Lower leg skin (tissue), 4 donors: ENCODE measurements at regions not wholly inside any gene's neighbourhood (a gene's known extent, or its start where the extent isn't known, plus 50 kb on each side); places are given as distances from the start of the nearest gene placed in this dataset.
A peak's percentile ranks its signal among the peaks of the same experiment; 100 is the strongest.

Source experiments
- DNase-seq, 2 donors: peaks; one replicate each; pipeline ENCODE4 v3.0.0-alpha.2; 2019; ENCODE audit warnings: low spot score in 2 of 2
- H3K4me3 ChIP-seq: fragments of 200-600 bp; sonication (generic); 2 replicates; pipeline ENCODE4 v1.5.1; 2017; ENCODE audit warnings: mild to moderate bottlenecking, low read depth; ENCODE audit not compliant: poor library complexity, severe bottlenecking
- POLR2A ChIP-seq, 2 donors: fragments of 450-650 bp; IDR thresholded peaks; one replicate each; pipeline ENCODE4 v1.6.1; 2016 to 2017; ENCODE audit warnings: antibody characterized with exemption in 2 of 2, mild to moderate bottlenecking in 1 of 2, moderate library complexity in 1 of 2
- WGBS, 2 donors: methylation state at CpG; one replicate each; pipeline ENCODE4 v1.1.5; 2018; 5-methylcytosine and 5-hydroxymethylcytosine counted together
- intact Hi-C: fragments of 100-400 bp; cut with DNase I; formaldehyde crosslinking; loops from one replicate; pipeline ENCODE4 v1.15.0; 2023; ENCODE audit warnings: low total_unique reads
- TF ChIP-seq, protein P1 (sequence below), 3 donors: fragments of 450-650 bp; IDR thresholded peaks; one replicate each; pipeline ENCODE4 v1.5.1; 2016; ENCODE audit warnings: antibody characterized with exemption in 3 of 3, mild to moderate bottlenecking in 3 of 3, moderate library complexity in 2 of 3

DNA sequence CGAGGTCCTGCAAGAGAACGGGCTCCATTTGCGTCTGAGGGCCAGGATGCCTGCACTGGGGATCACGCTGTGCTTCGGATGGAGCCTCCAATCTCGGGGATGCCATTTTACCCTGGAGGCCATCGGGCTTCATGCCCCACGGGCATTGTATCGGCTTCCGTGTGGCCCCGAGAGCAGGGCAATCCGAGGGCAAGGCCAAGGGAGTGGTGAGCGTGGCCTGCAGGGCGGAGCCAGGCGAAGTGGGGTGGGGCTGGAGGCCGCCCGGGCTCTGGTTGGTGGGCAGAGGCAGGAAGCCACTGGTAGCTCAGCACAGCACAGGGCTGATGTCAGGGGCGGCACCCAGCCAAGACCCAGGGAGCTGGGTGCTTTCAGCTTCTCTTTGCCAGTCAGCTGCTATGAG is 57.5 kb upstream of the BHLHE23 start:
- DNase-seq, result peak in 1 of 2 donors; percentile 49
- H3K4me3 ChIP-seq, result no peak overlapping the region
- WGBS, 2 donors, result 82 to 85% methylated on average over 12 to 17 of the region's 18 CpGs
- intact Hi-C loops, result no loop called here
- TF ChIP-seq, protein P1, sequence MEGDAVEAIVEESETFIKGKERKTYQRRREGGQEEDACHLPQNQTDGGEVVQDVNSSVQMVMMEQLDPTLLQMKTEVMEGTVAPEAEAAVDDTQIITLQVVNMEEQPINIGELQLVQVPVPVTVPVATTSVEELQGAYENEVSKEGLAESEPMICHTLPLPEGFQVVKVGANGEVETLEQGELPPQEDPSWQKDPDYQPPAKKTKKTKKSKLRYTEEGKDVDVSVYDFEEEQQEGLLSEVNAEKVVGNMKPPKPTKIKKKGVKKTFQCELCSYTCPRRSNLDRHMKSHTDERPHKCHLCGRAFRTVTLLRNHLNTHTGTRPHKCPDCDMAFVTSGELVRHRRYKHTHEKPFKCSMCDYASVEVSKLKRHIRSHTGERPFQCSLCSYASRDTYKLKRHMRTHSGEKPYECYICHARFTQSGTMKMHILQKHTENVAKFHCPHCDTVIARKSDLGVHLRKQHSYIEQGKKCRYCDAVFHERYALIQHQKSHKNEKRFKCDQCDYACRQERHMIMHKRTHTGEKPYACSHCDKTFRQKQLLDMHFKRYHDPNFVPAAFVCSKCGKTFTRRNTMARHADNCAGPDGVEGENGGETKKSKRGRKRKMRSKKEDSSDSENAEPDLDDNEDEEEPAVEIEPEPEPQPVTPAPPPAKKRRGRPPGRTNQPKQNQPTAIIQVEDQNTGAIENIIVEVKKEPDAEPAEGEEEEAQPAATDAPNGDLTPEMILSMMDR (IDR thresholded peaks at IDR 0.05), result no peak
- TF ChIP-seq POLR2A (IDR thresholded peaks at IDR 0.05), result no peak

DNA sequence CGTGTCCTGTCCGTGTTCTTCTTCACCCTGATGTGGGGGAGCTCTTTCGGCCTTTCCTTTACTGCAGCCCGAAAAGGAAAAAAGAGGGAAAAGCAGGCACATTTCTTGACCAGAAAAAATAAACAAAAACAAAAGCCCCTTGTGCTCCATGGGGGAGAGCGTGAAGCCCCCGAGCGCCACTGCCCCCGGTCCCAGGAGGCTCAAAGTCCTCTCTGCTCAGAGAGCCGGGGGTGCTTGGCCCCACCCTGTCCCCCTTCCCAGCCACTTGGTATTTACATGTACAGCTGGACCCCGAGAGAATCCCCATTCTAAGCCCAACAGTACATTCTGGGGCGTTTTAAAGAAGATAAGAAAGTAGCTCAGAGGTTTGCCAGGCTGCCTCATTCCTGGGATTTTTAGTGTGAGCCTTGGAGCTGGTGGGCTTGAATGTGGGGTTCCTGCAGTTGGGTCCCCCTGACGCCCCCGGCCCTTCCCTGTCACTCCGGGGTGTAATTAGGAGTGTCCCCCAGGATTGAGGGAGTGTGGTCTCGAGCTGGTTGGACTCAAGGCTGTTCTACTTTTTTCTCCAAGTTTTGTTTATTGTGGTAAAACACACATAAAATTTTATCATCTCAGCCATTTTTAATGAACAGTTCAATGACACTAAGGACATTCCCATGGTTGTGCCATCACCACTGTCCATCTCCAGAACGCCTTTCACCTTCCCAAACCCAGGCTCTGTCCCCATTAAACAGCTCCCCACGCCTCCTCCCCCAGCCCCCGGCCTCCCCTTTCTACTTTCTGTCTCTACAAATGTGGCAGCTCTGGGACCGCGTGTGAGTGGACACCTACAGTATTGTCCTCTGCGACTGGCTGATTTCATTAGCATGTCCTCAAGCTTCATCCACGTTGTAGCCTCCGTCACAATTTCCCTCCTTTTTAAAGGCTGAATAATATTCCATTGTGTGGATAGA is 55.7 kb upstream of the BHLHE23 start:
- TF ChIP-seq, protein P1 (IDR thresholded peaks at IDR 0.05), result no peak
- TF ChIP-seq POLR2A (IDR thresholded peaks at IDR 0.05), result no peak
- H3K4me3 ChIP-seq, result no peak overlapping the region
- intact Hi-C loops, result no loop called here
- 82 to 83% methylated on average over 23 of the region's 23 CpGs for WGBS, 2 donors
- DNase-seq, result peak in 1 of 2 donors; percentile 49

DNA sequence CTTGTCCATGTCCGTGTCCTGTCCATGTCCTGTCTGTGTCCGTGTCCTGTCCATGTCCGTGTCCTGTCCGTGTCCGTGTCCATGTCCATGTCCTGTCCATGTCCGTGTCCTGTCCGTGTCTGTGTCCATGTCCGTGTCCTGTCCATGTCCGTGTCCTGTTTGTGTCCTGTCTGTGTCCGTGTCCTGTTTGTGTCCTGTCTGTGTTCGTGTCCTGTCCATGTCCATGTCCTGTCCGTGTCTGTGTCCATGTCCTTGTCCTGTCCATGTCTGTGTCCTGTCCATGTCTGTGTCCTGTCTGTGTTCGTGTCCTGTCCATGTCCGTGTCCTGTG is 55.0 kb upstream of the BHLHE23 start:
- no peak for TF ChIP-seq POLR2A (IDR thresholded peaks at IDR 0.05)
- TF ChIP-seq, protein P1 (IDR thresholded peaks at IDR 0.05), result no peak
- DNase-seq, result peak in 1 of 2 donors; percentile 21
- WGBS, 2 donors, result 82 to 87% methylated on average over 14 of the region's 14 CpGs
- intact Hi-C loops, result no loop called here
- H3K4me3 ChIP-seq, result no peak overlapping the region

DNA sequence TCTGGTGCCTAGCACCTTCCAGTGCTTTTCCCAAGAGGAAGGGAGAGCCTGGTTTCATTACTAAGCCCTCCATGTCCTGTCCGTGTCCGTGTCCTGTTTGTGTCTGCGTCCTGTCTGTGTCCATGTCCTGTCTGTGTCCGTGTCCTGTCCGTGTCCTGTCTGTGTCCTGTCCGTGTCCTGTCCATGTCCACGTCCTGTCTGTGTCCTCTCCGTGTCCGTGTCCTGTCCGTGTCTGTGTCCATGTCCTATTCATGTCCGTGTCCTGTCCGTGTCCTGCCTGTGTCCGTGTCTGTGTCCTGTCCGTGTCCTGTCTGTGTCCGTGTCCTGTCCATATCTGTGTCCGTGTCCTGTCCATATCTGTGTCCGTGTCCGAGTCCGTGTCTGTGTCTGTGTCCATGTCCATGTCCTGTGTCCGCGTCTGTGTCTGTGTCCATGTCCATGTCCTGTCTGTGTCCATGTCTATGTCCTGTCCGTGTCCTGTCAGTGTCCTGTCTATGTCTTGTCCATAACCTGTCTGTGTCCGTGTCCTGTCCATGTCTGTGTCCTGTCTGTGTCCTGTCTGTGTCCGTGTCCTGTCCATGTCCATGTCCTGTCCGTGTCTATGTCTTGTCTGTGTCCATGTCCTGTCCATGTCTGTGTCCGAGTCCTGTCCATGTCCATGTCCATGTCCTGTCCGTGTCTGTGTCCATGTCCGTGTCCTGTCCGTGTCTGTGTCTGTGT is 54.4 kb upstream of the BHLHE23 start:
- WGBS, 2 donors, result 93 to 95% methylated on average over 29 of the region's 29 CpGs
- no peak overlapping the region for H3K4me3 ChIP-seq
- TF ChIP-seq, protein P1 (IDR thresholded peaks at IDR 0.05), result peak in 1 of 3 donors; percentile 27
- no peak for TF ChIP-seq POLR2A (IDR thresholded peaks at IDR 0.05)
- peak in 1 of 2 donors; percentile 67 for DNase-seq
- intact Hi-C loops, result no loop called here

DNA sequence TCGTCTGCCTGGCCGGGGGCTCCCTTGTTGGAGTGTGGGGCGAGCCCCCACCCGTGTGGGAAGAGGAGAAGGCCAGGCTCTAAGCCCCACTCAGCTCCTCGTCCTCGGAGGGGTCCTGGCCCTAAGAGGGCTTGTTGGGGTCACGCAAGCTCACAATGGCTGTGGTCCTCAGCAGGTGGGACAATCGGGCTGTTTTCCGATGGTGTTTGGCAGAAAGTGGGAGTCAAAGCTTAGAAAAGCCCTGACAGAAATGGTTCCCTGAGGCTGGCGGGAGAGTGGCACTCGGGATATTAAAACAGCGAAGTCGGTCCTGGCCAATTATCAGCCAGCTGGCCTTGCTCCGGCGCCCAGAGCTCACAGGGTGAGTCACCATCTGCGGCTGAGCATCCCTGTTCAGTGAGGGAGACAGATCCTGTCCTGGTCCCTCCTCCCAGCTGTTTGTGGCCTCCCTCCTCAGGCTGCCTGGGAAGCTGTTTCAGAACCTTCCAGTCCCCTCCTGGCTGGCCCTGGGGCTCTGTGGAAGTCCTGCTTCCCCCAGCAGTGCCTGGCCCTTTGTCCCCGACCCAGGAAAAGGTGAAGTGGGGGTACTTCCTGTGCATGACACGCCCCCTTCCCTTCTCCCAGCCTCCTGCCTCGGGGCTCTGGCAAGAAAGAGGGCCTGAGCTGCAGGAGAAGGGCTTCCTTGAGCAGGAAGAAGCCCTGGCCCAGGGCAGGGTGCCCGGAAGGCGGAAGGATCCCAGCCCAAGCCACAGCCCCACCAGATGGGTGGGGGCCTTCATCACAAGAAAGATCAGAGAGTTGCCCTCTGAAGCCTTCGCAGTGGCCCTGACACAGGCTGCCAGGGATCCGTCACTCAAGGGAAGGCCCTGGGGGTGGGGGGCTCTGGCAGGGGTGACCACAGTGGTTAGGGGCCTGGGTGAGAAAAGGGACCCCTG is 53.6 kb upstream of the BHLHE23 start:
- DNase-seq, result peak in 1 of 2 donors; percentile 76
- TF ChIP-seq, protein P1 (IDR thresholded peaks at IDR 0.05), result no peak
- TF ChIP-seq POLR2A (IDR thresholded peaks at IDR 0.05), result no peak
- WGBS, 2 donors, result 62 to 72% methylated on average over 23 of the region's 23 CpGs
- intact Hi-C loops, result no loop called here
- no peak overlapping the region for H3K4me3 ChIP-seq
